Ramos (cell line): ENCODE measurements at regions not wholly inside any gene's neighbourhood (a gene's known extent, or its start where the extent isn't known, plus 50 kb on each side); places are given as distances from the start of the nearest gene placed in this dataset.

Source experiments
- in situ Hi-C: fragments of 300-500 bp; cut with MboI; formaldehyde crosslinking; loops from one replicate; pipeline ENCODE4 v1.14.3; 2022; ENCODE audit warnings: low sequenced_read_pairs; ENCODE audit not compliant: unreplicated experiment

DNA sequence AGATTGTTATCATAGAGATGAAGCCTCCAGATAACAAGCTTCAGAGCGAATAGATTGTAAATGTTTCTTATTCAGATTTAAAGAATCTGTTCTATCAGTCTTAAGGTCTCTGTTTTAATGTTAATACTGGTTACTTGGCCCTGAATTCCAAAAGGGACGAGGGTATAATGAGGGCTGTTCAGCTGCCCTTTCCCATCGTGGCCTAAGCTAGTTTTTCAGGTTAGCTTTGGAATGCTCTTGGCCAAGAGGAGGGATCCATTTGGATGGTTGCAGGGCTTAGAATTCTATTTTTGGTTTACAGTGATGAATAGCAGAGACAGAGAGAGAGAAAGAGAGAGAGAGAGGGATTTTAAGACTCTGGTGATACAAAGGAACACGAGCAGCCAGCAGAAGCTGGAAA is 62.8 kb upstream of the UFL1 start:
- in situ Hi-C loops, result loop anchor here (25.0 kb wide), 1 partner anchor 96 kb away; no protein-coding TSS in a partner anchor

DNA sequence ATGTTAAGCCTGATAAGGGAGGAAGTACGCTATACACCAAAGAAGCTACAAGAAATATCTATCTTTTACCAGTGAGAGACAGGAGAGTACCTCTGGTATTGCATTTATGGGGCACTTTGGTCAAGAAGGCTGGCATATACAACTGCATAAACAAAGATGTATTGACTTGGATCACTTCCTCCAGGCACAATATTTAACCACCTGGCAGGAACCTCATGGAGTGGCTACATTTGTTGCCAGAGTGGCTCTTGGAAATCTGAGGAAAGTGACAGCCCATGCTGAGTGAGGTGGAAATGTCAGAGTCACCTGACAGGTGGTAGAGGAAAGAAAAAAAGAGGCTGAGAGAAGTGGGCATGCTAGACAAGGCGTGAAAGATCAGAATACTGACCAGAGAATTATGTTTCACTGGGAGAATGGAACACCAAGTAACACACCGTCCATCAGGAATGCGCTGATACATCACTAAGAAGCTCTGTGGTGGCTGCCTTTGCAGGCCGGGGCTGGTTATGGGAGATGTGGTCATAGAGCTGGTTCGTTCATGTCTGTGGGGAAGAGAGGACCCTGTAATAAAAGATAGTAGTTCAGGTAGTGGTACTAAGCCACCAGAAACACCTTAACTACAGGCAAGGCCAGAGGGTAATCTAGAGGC is 61.4 kb upstream of the UFL1 start:
- in situ Hi-C loops, result loop anchor here (25.0 kb wide), 1 partner anchor 98 kb away; no protein-coding TSS in a partner anchor

DNA sequence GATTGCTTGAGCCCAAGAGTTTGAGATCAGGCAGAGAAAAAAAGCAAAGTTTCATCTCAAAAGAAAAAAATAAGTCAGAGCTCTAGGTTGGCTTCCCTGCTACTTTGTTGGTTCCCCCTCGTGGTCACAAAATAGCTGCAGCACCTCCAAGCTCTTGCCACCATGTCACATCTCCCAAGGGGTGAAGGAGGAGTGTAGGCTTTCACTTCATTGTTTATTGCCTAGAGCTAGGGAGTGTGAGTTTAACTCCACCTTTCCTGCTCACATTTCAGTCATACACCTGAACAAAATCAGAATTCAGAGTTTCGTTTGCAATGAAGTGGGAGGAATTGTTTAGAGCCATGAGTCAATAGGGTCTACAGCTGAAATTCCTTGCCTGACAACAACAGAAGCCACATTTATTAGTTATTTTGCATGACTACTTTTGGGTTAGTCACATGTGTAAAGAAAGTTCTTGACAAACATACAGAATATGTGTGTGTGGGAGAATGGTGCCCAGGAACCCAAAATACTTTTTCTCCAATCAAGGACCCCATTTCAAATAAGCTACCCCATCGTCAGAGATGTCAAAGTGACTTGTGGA is 56.2 kb upstream of the UFL1 start:
- in situ Hi-C loops, result loop anchor here (25.0 kb wide), 1 partner anchor 103 kb away; no protein-coding TSS in a partner anchor

DNA sequence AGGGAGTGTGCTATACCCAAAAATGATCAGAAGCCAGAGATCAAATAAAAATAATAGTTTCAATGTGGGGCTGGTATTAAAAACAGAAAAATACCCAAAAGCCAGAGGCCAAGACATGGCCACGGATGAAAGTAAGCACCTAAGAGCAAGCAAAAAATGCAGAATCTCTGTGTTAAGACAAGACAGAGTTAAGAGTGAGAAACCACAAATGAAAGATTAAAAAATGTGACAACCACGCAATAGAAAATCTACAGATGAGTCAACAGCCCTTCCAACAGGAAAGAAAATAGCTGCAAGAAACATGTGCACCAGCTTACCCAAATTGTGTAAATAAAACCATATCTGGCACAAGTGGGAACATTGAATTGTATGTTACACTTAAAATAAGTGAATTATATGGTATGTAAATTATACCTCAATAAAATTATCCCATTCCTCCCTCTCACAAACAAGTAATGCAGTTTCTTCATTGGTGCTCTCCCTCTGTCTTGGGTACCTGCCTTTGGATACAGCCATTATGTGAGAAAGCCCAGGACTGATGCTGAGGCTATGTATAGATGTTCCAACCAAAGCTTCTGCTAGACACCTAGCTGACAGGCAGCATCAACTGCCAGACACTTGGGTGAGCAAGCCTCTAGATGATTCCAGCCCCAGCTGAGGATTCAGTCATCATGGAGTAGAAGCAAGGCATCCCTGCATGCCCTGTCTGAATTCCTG is 55.3 kb upstream of the UFL1 start:
- in situ Hi-C loops, result loop anchor here (25.0 kb wide), 1 partner anchor 104 kb away; no protein-coding TSS in a partner anchor

DNA sequence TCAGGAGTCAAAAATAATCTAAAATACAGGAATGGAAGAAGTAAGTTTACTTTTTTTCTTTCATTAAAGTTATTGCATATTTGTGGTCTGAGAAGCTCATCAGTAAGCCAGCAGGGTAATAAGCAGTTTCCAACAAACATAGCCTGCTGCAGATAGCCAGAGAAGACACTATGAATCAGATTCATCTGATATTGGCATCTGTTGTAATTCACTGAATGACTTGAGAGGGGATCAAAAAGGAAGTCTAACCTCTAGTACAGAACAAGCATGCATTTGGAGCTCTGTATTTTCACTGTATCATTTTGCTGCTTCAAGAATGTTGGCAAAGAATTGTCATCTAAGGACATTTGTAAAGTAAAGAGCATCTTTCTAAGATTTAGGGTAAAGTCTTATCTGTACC is 53.8 kb upstream of the UFL1 start:
- in situ Hi-C loops, result loop anchor here (25.0 kb wide), 1 partner anchor 106 kb away; no protein-coding TSS in a partner anchor

DNA sequence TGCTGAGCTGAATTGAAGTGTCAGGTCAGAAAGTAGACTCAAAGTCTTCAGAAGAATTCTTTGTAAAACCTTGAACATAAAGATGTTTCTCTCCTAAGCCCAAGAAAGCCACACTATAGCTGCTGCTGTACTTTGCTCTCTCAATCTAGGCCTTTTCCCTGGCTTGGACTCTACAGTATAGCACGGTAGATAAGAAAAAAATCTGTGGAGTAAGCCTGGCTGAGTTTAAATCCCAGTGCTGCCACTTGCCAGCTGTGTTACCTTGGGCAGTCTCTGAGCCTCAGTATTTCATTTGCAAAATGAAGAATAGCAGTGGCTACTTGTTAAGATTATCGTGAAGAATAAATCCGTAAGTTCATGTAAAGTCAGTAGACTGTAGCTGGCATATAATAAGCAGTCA is 53.3 kb upstream of the UFL1 start:
- in situ Hi-C loops, result loop anchor here (25.0 kb wide), 1 partner anchor 106 kb away; no protein-coding TSS in a partner anchor

DNA sequence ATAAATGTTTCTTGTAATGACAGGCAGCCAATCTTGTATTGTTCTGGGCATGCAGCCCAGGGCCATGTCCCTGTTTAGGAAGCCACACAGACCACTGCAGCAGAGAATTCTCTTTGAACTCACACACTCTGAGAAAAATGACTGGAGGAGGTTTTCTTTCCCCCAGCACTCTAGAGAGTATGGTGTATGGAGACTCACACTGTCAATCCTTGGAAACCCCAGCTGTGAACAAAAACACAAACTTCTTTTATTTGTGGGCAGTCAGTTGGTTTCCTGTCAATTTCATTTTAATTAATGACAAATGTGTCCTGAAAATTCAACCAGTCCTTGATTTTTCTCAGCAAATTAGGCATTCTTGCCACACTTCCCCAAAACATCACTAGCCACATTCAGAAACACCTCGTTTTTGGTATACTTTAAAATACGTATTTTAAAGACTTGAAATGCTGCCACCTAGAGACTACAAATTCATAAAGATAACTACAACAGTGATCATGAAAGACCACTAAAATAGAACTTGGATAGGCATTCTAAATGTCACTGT is 52.9 kb upstream of the UFL1 start:
- in situ Hi-C loops, result loop anchor here (25.0 kb wide), 1 partner anchor 106 kb away; no protein-coding TSS in a partner anchor

DNA sequence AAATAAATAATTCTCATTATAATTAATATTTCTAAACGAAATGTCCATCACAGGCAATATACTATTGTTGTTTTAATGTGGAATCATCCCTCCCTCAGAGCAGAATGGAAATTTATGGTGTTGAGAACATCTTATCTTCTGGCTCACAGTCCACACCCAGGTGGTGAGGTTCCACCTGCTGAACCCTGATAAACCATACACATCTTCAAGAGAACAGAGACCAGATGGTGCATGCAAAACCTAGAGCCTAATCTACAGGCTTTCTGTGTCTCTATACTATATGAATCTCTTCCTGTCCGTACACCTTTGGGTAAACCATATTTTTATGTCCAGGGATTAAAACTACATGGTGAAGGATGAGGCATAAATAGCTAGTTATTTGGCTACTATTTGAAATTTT is 52.3 kb upstream of the UFL1 start:
- in situ Hi-C loops, result loop anchor here (25.0 kb wide), 1 partner anchor 107 kb away; no protein-coding TSS in a partner anchor

DNA sequence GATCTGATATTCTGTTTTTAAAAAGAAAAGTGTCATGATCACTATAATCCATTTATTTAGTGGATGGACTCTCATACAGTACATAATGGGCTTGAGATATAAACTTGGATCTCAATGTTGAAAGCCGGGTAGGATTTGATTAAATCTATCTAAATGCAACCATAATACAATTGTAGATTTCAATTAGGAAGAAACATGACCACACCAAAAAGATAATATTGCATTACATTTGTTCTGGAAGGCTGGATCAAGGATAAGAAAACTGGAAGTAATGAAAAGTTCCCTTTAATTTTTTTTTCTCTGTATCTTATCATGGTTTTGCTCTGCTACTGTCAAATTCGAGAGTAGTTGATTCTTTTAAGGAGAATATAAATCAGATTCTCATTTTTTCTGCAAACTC is 51.3 kb upstream of the UFL1 start:
- in situ Hi-C loops, result loop anchor here (25.0 kb wide), 1 partner anchor 108 kb away; no protein-coding TSS in a partner anchor
